ENCODE measurements at regions not wholly inside any gene's neighbourhood (a gene's known extent, or its start where the extent isn't known, plus 50 kb on each side); places are given as distances from the start of the nearest gene placed in this dataset.

DNA sequence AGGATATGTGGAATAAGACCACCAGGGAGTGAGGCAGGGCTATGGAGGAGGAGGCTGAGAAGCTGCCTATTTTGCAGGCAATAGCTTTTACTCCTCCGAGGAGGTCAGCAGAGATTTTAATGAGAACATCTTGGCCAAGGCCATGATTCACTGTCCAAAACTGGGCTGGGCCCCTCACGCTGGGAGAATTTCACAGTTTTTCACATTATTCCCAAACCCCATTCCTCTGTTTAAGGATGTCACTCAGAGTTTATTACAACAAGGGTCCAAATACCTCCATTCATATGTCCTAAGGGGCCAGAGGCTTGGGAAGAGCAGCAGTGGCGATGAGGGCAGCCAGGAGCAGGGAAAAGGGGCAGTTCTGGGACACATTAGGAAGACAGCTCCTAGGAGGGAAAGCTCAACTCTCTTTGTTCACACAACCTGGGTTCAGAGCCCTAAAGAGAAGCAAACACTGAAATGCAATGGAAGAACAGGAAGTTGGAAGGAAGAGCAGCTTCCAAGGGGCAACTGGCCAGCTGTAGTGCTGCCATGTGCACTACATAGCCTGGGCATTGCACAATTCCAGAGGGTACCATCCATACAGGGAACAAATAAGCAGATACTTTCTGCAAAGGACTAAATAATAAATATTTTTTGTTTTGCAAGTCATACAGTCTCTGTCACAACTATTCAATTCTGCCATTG lies 283.2 kb downstream of the NUAK1 start:
- TF ChIP-seq POLR2A (IDR thresholded peaks at IDR 0.05; ENCODE audit: low read length): no peak
- TF ChIP-seq GATA1 (IDR thresholded peaks at IDR 0.05; ENCODE audit: low read depth, low read length): no peak

Data from erythroblast (primary cell).